Peyer's patch (tissue), 4 donors: ENCODE measurements at regions not wholly inside any gene's neighbourhood (a gene's known extent, or its start where the extent isn't known, plus 50 kb on each side); places are given as distances from the start of the nearest gene placed in this dataset.

Experiments used
- DNase-seq, 3 donors: peaks; one replicate each; pipeline ENCODE4 v3.0.0-alpha.2; 2017 to 2019
- H3K27ac ChIP-seq, 4 donors: fragments of 200-600 bp; sonication (generic); one replicate each; pipeline ENCODE4 v1.5.1; 2016 to 2019
- H3K27me3 ChIP-seq, 2 donors: fragments of 200-600 bp; sonication (generic); one replicate each; pipeline ENCODE4 v1.5.1; 2019
- H3K36me3 ChIP-seq, 3 donors: fragments of 200-600 bp; sonication (generic); one replicate each; pipeline ENCODE4 v1.5.1; 2016 to 2019
- H3K4me1 ChIP-seq, 4 donors: fragments of 200-600 bp; sonication (generic); one replicate each; pipeline ENCODE4 v1.5.1; 2016 to 2019
- H3K4me3 ChIP-seq, 4 donors: fragments of 200-600 bp; sonication (generic); 1 replicate in 3 of 4; 2 replicates in 1 of 4; pipeline ENCODE4 v1.5.1; 2016 to 2019; ENCODE audit warnings: mild to moderate bottlenecking in 1 of 4
- H3K9me3 ChIP-seq, 4 donors: fragments of 200-600 bp; sonication (generic); one replicate each; pipeline ENCODE4 v1.5.1; 2016 to 2019; ENCODE audit warnings: mild to moderate bottlenecking in 1 of 4
- CTCF ChIP-seq, 6 experiments: fragments of 450-650 bp in 4 of 6; fragments of 200-600 bp in 2 of 6; sonication (generic) in 1 of 6; IDR thresholded peaks; one replicate each; pipeline ENCODE4 v1.5.1; 2017 to 2019; ENCODE audit warnings: antibody characterized with exemption in 6 of 6, mild to moderate bottlenecking in 3 of 6, moderate library complexity in 1 of 6
- POLR2A ChIP-seq, 2 donors: fragments of 450-650 bp; IDR thresholded peaks; one replicate each; pipeline ENCODE4 v1.5.1; 2017; ENCODE audit warnings: antibody characterized with exemption in 2 of 2, mild to moderate bottlenecking in 2 of 2, moderate library complexity in 2 of 2

GRCh38 chr6:105872249-105872648 is 213.9 kb upstream of the PRDM1 start:
- Histone ChIP-seq H3K27ac (no peak overlapping the region), H3K4me1 (no peaks in the 10 kb centered on the region), H3K36me3 (no peaks in the 10 kb centered on the region), H3K4me3 (no peak overlapping the region), H3K9me3 (no peaks in the 10 kb centered on the region), H3K27me3 (no peaks in the 10 kb centered on the region)
- TF ChIP-seq POLR2A (IDR thresholded peaks at IDR 0.05) (no peak), CTCF (IDR thresholded peaks at IDR 0.05) (no peak)
- no peak for DNase-seq

- Histone ChIP-seq H3K27ac (no peak overlapping the region), H3K4me1 (no peaks in the 10 kb centered on the region), H3K4me3 (no peak overlapping the region), H3K9me3 (no peaks in the 10 kb centered on the region), H3K36me3 (no peaks in the 10 kb centered on the region), H3K27me3 (no peaks in the 10 kb centered on the region)
- TF ChIP-seq CTCF (IDR thresholded peaks at IDR 0.05) (no peak), POLR2A (IDR thresholded peaks at IDR 0.05) (no peak)
- DNase-seq, result no peak
Measured at GRCh38 chr6:105871542-105871941, 214.6 kb upstream of the PRDM1 start.

GRCh38 chr6:105869835-105870440 is 216.2 kb upstream of the PRDM1 start:
- no peak overlapping the region for H3K27ac ChIP-seq

GRCh38 chr6:105868823-105869460 is 217.2 kb upstream of the PRDM1 start:
- Histone ChIP-seq H3K27me3 (no peaks in the 10 kb centered on the region), H3K9me3 (no peaks in the 10 kb centered on the region), H3K4me3 (no peak overlapping the region), H3K36me3 (no peaks in the 10 kb centered on the region), H3K4me1 (no peaks in the 10 kb centered on the region), H3K27ac (no peak overlapping the region)
- TF ChIP-seq CTCF (IDR thresholded peaks at IDR 0.05), result no peak
- TF ChIP-seq POLR2A (IDR thresholded peaks at IDR 0.05), result no peak
- DNase-seq, result no peak

More at GRCh38 chr6:105869835-105870440, 216.2 kb upstream of the PRDM1 start:
- no peaks in the 10 kb centered on the region for H3K27me3 ChIP-seq
- no peak for TF ChIP-seq CTCF (IDR thresholded peaks at IDR 0.05)
- TF ChIP-seq POLR2A (IDR thresholded peaks at IDR 0.05), result no peak
- H3K9me3 ChIP-seq, result no peaks in the 10 kb centered on the region
- no peak for DNase-seq
- no peak overlapping the region for H3K4me3 ChIP-seq
- H3K4me1 ChIP-seq, result no peaks in the 10 kb centered on the region
- no peaks in the 10 kb centered on the region for H3K36me3 ChIP-seq

- no peak for TF ChIP-seq CTCF (IDR thresholded peaks at IDR 0.05)
- TF ChIP-seq POLR2A (IDR thresholded peaks at IDR 0.05), result no peak
- H3K27me3 ChIP-seq, result no peaks in the 10 kb centered on the region
Measured at GRCh38 chr6:105867821-105868220, 218.3 kb upstream of the PRDM1 start.

More at GRCh38 chr6:105867821-105868220, 218.3 kb upstream of the PRDM1 start:
- no peak overlapping the region for H3K27ac ChIP-seq
- H3K9me3 ChIP-seq, result no peaks in the 10 kb centered on the region
- no peak overlapping the region for H3K4me3 ChIP-seq
- no peaks in the 10 kb centered on the region for H3K36me3 ChIP-seq
- no peaks in the 10 kb centered on the region for H3K4me1 ChIP-seq
- DNase-seq, result no peak
